Effector memory CD4-positive, alpha-beta T cell (primary cell): ENCODE measurements at regions not wholly inside any gene's neighbourhood (a gene's known extent, or its start where the extent isn't known, plus 50 kb on each side); places are given as distances from the start of the nearest gene placed in this dataset.

Experiments
- DNase-seq, 3 donors: peaks; one replicate each; pipeline ENCODE4 v3.0.0-alpha.2; 2020
- H3K27ac ChIP-seq: 2 replicates; pipeline ENCODE4 v1.7.0; 2013; ENCODE audit warnings: mild to moderate bottlenecking, low read length, moderate library complexity; ENCODE audit not compliant: insufficient read depth, poor library complexity, severe bottlenecking
- H3K27me3 ChIP-seq: replicated peaks from 2 replicates; pipeline ENCODE4 v1.7.0; 2013; ENCODE audit warnings: mild to moderate bottlenecking, low read length; ENCODE audit not compliant: insufficient read depth, control insufficient read depth, poor library complexity, severe bottlenecking
- H3K36me3 ChIP-seq: 2 replicates; pipeline ENCODE4 v1.7.0; 2013; ENCODE audit warnings: mild to moderate bottlenecking, low read length, moderate library complexity; ENCODE audit not compliant: control insufficient read depth, insufficient read depth
- H3K4me1 ChIP-seq: 2 replicates; pipeline ENCODE4 v1.7.0; 2013; ENCODE audit warnings: low read length, mild to moderate bottlenecking; ENCODE audit not compliant: control insufficient read depth, insufficient read depth, poor library complexity, severe bottlenecking
- H3K4me3 ChIP-seq: 2 replicates; pipeline ENCODE4 v1.7.0; 2013; ENCODE audit warnings: low read length, low read depth, mild to moderate bottlenecking; ENCODE audit not compliant: insufficient read depth, poor library complexity, severe bottlenecking
- H3K9me3 ChIP-seq: 2 replicates; pipeline ENCODE4 v1.7.0; 2013; ENCODE audit warnings: mild to moderate bottlenecking, low read length, moderate library complexity; ENCODE audit not compliant: control insufficient read depth

DNA sequence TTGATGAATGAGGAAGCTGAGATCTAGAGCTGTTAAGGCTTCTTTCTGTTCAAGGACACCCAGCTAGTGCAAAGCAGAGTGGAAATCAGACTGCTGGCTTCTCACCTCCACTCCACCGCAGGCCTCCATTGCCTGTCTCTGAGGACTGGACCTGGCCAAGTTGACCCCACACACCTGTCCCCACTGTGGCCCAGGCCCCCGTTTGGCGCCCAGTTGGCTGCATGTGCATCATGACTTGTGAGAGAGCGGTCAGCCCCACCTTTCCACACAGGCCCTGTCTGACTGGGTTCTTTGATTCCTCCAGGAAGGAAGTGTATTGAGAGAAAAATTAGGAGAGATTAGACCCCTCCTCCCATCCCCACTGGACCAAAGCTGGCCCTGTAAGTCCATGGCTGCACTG lies 206.3 kb upstream of the TLE3 start:
- Histone ChIP-seq H3K27me3 (no peaks in the 10 kb centered on the region), H3K27ac (no peak overlapping the region), H3K4me1 (peaks cover 12% of the 10 kb centered on the region), H3K4me3 (no peak overlapping the region), H3K9me3 (no peaks in the 10 kb centered on the region), H3K36me3 (no peaks in the 10 kb centered on the region)
- DNase-seq, result no peak

DNA sequence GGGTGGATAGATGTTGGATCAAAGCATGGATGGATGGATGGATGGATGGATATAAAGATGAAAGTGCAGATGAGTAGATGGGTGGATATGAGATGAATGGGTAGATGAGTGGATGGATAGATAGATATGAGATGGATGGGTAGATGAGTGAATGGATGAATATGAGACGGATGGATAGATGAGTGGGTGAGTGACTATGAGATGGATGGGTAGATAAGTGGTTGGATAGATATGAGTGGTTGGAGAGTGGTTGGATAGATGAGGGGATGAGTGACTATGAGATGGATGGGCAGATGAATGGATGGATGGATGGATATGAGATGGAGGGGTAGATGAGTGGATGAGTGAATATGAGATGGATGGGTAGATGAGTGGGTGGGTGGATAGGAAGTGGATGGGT lies 204.6 kb upstream of the TLE3 start:
- Histone ChIP-seq H3K9me3 (no peaks in the 10 kb centered on the region), H3K27me3 (no peaks in the 10 kb centered on the region), H3K36me3 (no peaks in the 10 kb centered on the region), H3K27ac (no peak overlapping the region), H3K4me1 (peaks cover 12% of the 10 kb centered on the region), H3K4me3 (no peak overlapping the region)
- DNase-seq, result no peak

- DNase-seq, result no peak
- no peaks in the 10 kb centered on the region for H3K36me3 ChIP-seq
- no peak overlapping the region for H3K4me3 ChIP-seq
- H3K9me3 ChIP-seq, result no peaks in the 10 kb centered on the region
- H3K4me1 ChIP-seq, result peaks cover 12% of the 10 kb centered on the region
- no peak overlapping the region for H3K27ac ChIP-seq
- no peaks in the 10 kb centered on the region for H3K27me3 ChIP-seq
Measured at GRCh38 chr15:70301396-70301795, 203.7 kb upstream of the TLE3 start.

DNA sequence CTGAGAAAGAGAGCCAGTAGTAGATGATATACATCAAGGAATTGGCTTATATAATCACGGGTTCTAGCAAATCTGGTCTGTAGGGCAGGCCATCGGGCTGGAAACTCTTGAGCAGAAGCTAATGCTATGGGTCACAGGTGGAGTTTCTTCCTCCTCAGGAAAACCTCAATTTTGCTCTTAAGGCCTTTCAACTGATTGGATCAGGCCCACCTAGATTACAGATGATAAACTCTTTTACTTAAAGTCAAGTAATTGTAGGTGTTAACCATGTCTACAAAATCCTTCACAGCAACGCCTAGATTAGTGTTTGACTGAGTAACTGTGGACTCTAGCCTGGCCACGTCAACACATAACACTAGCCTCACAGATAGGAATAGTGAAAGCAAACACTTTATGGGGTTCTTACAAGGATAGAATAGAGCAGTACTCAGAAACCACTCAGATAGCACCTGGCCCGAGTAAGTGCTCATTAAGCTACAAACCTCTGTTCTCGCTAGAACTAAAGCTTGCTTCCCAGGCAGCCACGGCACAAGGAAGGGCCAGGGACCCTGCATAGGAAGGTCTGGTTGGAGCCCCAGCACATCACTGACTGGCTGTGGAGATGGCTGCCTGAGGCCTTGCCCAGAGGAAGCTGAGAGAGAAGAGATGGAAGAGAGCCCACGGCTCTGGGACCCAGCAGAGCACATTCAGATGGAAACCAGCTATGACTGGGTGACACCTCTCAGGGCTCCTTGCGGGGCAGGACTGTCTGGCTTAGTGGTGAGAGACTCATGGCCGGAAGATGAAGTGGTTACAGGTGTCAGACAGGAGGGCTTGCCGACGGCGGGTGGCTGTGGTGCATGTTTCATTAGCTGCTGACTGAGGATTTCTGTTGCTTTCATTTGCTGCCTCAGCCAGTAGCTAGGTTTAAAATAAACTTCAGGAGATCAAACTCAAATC lies 202.5 kb upstream of the TLE3 start:
- peaks cover 12% of the 10 kb centered on the region for H3K4me1 ChIP-seq
- H3K27me3 ChIP-seq, result no peaks in the 10 kb centered on the region
- H3K4me3 ChIP-seq, result no peak overlapping the region
- H3K27ac ChIP-seq, result no peak overlapping the region
- H3K9me3 ChIP-seq, result no peaks in the 10 kb centered on the region
- peak; percentile 49 to 67 (median 57) for DNase-seq
- no peaks in the 10 kb centered on the region for H3K36me3 ChIP-seq

DNA sequence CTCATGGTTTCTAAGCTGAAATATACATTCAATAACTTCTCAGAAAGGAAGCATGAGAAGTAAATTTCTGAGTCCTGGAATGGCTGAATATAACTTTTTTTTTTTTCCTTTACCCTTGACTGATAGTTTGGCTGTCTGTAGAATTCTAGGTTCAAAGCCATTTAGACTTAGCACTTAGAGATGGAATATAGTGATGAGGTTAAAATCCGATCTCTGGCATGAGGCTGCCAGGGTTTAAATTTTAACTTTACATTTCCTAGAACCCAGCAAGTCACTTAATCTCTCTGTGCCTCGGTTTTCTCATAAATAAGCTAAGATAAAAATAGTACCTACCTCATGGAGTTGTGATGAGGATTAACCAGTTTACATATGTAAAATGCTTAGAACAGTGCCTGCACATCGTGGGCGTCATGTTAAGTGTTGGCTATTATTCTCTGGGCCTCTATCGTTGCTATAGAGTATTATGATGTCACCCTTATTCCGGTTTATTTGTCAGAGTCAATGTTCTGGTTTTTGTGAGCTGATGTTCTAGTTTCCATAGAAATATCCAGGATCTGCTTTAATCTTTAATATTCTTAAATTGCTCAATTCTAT lies 199.8 kb upstream of the TLE3 start:
- H3K4me1 ChIP-seq, result peaks cover 12% of the 10 kb centered on the region
- no peak for DNase-seq
- H3K9me3 ChIP-seq, result no peaks in the 10 kb centered on the region
- H3K27me3 ChIP-seq, result no peaks in the 10 kb centered on the region
- H3K4me3 ChIP-seq, result no peak overlapping the region
- H3K36me3 ChIP-seq, result no peaks in the 10 kb centered on the region
- no peak overlapping the region for H3K27ac ChIP-seq

- H3K27ac ChIP-seq, result no peak overlapping the region
- H3K9me3 ChIP-seq, result no peaks in the 10 kb centered on the region
- H3K36me3 ChIP-seq, result no peaks in the 10 kb centered on the region
- H3K4me1 ChIP-seq, result no peaks in the 10 kb centered on the region
- no peak for DNase-seq
- H3K4me3 ChIP-seq, result no peak overlapping the region
- H3K27me3 ChIP-seq, result no peaks in the 10 kb centered on the region
Measured at GRCh38 chr15:70294731-70295305, 197.1 kb upstream of the TLE3 start.

- no peaks in the 10 kb centered on the region for H3K27me3 ChIP-seq
- no peaks in the 10 kb centered on the region for H3K9me3 ChIP-seq
- H3K27ac ChIP-seq, result no peak overlapping the region
- no peak for DNase-seq
- no peaks in the 10 kb centered on the region for H3K36me3 ChIP-seq
- H3K4me3 ChIP-seq, result no peak overlapping the region
- no peaks in the 10 kb centered on the region for H3K4me1 ChIP-seq
Measured at GRCh38 chr15:70293591-70294470, 196.1 kb upstream of the TLE3 start.

DNA sequence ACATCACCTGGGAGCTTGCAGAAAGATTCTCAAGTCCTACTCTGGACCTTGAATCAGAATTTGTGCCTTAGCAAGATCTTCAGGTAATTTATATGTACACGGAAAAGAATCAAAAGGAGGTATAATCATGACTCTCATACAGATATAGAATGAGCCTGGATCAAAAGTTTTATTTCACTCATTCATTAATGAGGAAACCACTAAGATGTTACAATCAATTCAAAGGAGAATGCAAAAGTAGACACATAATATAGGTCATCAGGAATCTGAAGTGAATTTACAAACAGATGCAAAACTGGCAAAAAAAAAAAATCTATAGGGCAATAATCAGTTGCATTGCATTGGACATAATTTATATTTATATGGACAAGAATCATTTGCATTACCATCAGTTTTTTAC lies 195.4 kb upstream of the TLE3 start:
- Histone ChIP-seq H3K4me3 (no peak overlapping the region), H3K9me3 (no peaks in the 10 kb centered on the region), H3K27me3 (no peaks in the 10 kb centered on the region), H3K36me3 (no peaks in the 10 kb centered on the region), H3K27ac (no peak overlapping the region), H3K4me1 (no peaks in the 10 kb centered on the region)
- no peak for DNase-seq

- Histone ChIP-seq H3K27me3 (no peaks in the 10 kb centered on the region), H3K27ac (no peak overlapping the region), H3K36me3 (no peaks in the 10 kb centered on the region), H3K4me1 (no peaks in the 10 kb centered on the region), H3K4me3 (no peak overlapping the region), H3K9me3 (no peaks in the 10 kb centered on the region)
- no peak for DNase-seq
Measured at GRCh38 chr15:70292076-70292760, 194.5 kb upstream of the TLE3 start.
